ENCODE measurements at regions not wholly inside any gene's neighbourhood (a gene's known extent, or its start where the extent isn't known, plus 50 kb on each side); places are given as distances from the start of the nearest gene placed in this dataset.
"Not testable (repeated sequence)": the region's sequence is repeated elsewhere in the genome, so short reads cannot be mapped to it uniquely, and the experiment has no call there.

GRCh38 chr3:110494093-110494490 lies 577.5 kb upstream of the NECTIN3 start:
- no peak overlapping the region for H3K4me3 ChIP-seq (ENCODE audit: low read length)
- no peak for DNase-seq (ENCODE audit: low read depth)
- TF ChIP-seq CTCF (IDR thresholded peaks at IDR 0.05; ENCODE audit: insufficient read depth, low read depth, low read length, missing control alignments) = no peak

DNA sequence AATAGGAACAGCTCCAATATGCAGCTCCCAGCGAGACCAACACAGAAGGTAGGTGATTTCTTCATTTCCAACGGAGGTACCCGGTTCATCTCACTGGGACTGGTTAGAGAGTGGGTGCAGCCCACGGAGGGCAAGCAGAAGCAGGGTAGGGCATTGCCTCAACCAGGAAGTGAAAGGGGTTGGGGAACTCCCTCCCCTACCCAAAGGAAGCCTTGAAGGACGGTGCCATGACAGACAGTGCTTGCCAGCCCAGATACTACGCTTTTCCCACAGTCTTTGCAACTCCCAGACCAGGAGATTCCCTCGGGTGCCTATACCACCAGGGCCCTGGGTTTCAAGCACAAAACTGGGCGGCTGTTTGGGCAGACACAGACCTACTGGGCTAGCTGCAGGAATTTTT lies 576.9 kb upstream of the NECTIN3 start:
- H3K4me3 ChIP-seq (ENCODE audit: low read length) = no peak overlapping the region
- no peak for TF ChIP-seq CTCF (IDR thresholded peaks at IDR 0.05; ENCODE audit: insufficient read depth, low read depth, low read length, missing control alignments)
- no peak for DNase-seq (ENCODE audit: low read depth)

DNA sequence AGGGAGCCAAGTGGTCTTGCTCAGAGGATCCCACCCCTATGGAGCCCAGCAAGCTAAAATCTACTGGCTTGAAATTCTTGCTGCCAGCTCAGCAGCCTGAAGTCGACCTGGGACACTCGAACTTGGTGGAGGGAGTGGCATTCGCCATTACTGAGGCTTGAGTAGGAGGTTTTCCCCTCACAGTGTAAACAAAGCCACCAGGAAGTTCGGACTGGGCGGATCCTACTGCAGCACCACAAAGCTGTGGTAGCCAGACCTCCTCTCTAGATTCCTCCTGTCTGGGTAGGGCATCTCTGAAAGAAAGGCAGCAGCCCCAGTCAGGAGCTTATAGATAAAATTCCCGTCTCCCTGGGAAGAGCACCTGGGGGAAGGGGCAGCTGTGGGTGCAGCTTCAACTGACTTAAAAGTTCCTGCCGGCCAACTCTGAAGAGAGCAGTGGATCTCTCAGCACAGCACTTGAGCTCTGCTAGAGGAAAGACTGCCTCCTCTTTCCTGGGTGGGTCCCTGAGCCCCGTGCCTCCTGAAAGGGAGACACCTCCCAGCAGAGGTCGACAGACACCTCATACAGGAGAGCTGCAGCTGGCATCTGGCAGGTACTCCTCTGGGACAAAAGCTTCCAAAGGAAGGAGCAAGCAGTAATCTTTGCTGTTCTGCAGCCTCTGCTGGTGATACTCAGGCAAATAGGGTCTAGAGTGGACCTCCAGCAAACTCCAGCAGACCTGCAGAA lies 576.3 kb upstream of the NECTIN3 start:
- peak; percentile 10 for TF ChIP-seq CTCF (IDR thresholded peaks at IDR 0.05; ENCODE audit: insufficient read depth, low read depth, low read length, missing control alignments)
- peak; percentile 39 for DNase-seq (ENCODE audit: low read depth)
- no peak overlapping the region for H3K4me3 ChIP-seq (ENCODE audit: low read length)

- no peak overlapping the region for H3K4me3 ChIP-seq (ENCODE audit: low read length)
- DNase-seq (ENCODE audit: low read depth) = peak; percentile 7
- TF ChIP-seq CTCF (IDR thresholded peaks at IDR 0.05; ENCODE audit: insufficient read depth, low read depth, low read length, missing control alignments) = no peak
Observed at GRCh38 chr3:110504401-110504800, 567.2 kb upstream of the NECTIN3 start.

DNA sequence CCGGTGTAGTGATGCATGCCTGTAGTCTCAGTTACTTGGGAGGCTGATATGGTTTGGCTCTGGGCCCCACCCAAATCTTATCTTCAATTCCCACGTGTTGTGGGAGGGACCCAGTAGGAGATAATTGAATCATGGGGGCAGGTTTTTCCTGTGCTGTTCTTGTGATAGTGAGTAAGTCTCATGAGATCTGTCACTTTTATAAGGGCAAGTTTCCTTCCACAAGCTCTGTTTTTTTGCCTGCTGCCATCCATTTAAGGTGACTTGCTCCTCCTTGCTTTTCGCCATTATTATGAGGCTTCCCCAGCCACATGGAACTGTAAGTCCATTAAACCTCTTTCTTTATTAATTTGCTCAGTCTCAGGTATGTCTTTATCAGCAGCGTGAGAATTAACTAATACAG lies 566.7 kb upstream of the NECTIN3 start:
- no peak for TF ChIP-seq CTCF (IDR thresholded peaks at IDR 0.05; ENCODE audit: insufficient read depth, low read depth, low read length, missing control alignments)
- DNase-seq (ENCODE audit: low read depth) = peak; percentile 8
- H3K4me3 ChIP-seq (ENCODE audit: low read length) = no peak overlapping the region

DNA sequence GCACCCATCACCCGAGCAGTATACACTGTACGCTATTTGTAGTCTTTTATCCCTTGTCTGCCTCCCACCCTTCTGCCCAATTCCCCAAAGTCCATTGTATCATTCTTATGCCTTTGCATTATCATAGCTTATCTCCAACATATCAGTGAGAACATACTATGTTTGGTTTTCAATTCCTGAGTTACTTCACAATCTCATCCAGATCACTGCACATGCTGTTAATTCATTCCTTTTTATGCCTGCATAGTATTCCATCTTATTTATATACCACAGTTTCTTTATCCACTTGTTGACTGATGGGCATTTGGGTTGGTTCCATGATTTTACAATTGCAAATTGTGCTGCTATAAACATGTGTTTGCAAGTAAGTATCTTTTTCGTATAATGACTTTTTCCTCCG lies 564.7 kb upstream of the NECTIN3 start:
- H3K4me3 ChIP-seq (ENCODE audit: low read length) = no peak overlapping the region
- no peak for TF ChIP-seq CTCF (IDR thresholded peaks at IDR 0.05; ENCODE audit: insufficient read depth, low read depth, low read length, missing control alignments)
- DNase-seq (ENCODE audit: low read depth) = no peak

DNA sequence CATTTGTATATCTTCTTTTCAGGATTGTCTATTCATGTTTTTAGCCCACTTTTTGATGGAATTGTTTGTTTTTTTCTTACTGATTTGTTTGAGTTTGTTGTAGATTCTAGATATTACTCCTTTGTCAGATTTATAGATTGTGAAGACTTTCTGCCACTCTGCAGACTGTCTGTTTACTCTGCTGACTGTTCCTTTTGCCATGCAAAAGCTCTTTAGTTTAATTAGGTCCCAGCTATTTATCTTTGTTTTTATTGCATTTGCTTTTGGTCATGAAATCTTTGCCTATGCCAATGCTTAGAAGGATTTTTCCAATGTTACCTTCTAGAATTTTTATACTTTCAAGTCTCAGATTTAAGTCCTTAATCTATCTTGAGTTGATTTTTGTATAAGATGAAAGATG lies 564.0 kb upstream of the NECTIN3 start:
- DNase-seq (ENCODE audit: low read depth); H3K4me3 ChIP-seq (ENCODE audit: low read length): not testable (repeated sequence)

Data from epithelial cell of esophagus (primary cell).